AG04450 (cell line): ENCODE measurements at regions not wholly inside any gene's neighbourhood (a gene's known extent, or its start where the extent isn't known, plus 50 kb on each side); places are given as distances from the start of the nearest gene placed in this dataset.

Experiments used
- CTCF ChIA-PET: fragments of 300-600, 350-600 bp; formaldehyde crosslinking; extraction: SDS; loops from one replicate; lab custom pipeline; 2022; ENCODE audit warnings: antibody characterized with exemption, inconsistent platforms; lab: Charles Lee
- POLR2A ChIA-PET: fragments of 350-600 bp; formaldehyde crosslinking; extraction: SDS; loops from one replicate; lab custom pipeline; 2021; ENCODE audit warnings: antibody characterized with exemption, inconsistent platforms; lab: Yijun Ruan, JAX
- DNase-seq: peaks from one replicate; pipeline ENCODE4 v3.0.0-alpha.2; 2011; ENCODE audit warnings: low read depth, low spot score
- H3K27ac ChIP-seq: one replicate; pipeline ENCODE4 v1.5.1; 2012; ENCODE audit warnings: low read depth, low read length, control low read depth
- H3K27me3 ChIP-seq: one replicate; pipeline ENCODE4 v1.6.0; 2012; ENCODE audit warnings: low read length; ENCODE audit not compliant: control insufficient read depth, insufficient read depth
- H3K4me3 ChIP-seq: 2 replicates; pipeline ENCODE4 v1.5.1; 2011; ENCODE audit warnings: mild to moderate bottlenecking, low read depth, low read length, control low read depth
- H3K9me3 ChIP-seq: 2 replicates; pipeline ENCODE4 v1.5.1; 2012; ENCODE audit warnings: low read length; ENCODE audit not compliant: control insufficient read depth, insufficient read depth
- CTCF ChIP-seq: IDR thresholded peaks from 2 replicates; pipeline ENCODE4 v1.5.1; 2011; ENCODE audit warnings: low read depth, low read length, control low read depth, inconsistent platforms

DNA sequence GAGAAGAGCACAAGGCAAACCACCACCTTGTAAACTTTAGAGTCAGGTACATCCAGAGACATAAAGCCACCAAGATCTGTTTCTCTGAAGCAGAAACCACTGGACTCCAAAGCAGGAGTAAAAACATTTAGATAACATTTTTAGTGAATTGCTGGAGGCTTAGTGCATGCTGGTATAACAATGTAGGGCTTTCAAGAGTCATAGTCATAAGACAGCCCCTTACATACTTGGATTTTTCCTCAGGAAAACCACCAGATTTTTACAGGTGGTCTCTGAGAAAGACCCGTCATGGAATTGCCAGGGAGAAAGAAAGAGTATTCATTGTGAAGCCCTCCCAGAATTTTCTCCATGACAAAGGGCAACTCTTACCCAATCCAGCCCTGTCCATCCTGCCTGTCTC, 434.5 kb upstream of the NAALADL2 start:
- POLR2A ChIA-PET: no interaction called here
- H3K9me3 ChIP-seq: no peaks in the 10 kb centered on the region
- CTCF ChIA-PET: no interaction called here
- no peak for TF ChIP-seq CTCF
- no peak overlapping the region for H3K4me3 ChIP-seq
- no peak for DNase-seq
- H3K27me3 ChIP-seq: no peaks in the 10 kb centered on the region
- no peak overlapping the region for H3K27ac ChIP-seq

GRCh38 chr3:174425422-174425821, 433.7 kb upstream of the NAALADL2 start:
- Histone ChIP-seq H3K27ac (no peak overlapping the region), H3K4me3 (no peak overlapping the region), H3K27me3 (no peaks in the 10 kb centered on the region), H3K9me3 (no peaks in the 10 kb centered on the region)
- no peak for DNase-seq
- ChIA-PET POLR2A (no interaction called here), CTCF (interaction anchor here (0.7 kb wide), 1 partner anchor 76 kb away, joined by 4 read pairs; no protein-coding TSS in a partner anchor)
- TF ChIP-seq CTCF: no peak

DNA sequence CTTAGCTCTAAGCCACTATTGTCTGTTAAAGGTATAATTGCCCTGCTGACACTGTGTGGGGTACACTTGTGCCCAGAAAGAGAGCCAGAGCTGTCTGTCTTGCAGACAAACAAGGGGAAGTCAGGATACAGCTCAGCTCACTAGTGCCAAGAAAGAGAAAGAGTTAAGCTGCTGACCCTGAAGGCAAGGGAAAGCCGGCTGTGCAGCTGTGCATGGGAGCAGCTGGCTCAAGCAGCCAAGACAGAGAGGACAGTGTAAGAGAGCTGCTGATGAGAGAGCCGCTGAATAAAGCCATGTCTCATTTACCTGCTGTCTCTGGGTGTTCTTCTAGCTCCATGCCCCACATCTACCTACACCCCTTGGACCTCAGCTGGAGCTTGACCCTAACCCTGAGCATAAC, 428.1 kb upstream of the NAALADL2 start:
- DNase-seq: no peak
- no peak for TF ChIP-seq CTCF
- Histone ChIP-seq H3K9me3 (no peaks in the 10 kb centered on the region; the same call in 1 of the 2 replicates), H3K27me3 (no peaks in the 10 kb centered on the region), H3K4me3 (no peak overlapping the region), H3K27ac (no peak overlapping the region)
- POLR2A ChIA-PET: no interaction called here
- CTCF ChIA-PET: no interaction called here

DNA sequence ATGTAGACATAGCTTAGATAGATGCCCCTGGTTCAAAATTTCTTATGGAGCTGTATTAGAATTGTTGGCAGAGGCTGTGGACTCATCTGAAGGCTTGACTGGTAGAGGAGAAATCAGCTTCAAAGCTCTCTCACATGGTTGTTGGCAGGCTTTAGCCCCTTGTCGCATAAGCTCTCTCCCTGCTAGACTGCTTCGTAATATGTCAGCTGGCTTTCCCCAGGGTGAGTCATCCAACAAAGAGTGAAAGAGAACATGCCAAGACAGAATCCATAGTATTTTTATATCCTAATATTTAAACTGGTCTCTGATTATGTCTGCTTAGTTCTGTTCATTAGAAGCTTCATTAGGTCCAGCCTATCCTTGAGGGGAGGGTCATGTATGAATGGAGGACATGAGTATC, 427.4 kb upstream of the NAALADL2 start:
- H3K9me3 ChIP-seq: no peaks in the 10 kb centered on the region; the same call in 1 of the 2 replicates
- ChIA-PET CTCF (no interaction called here), POLR2A (interaction anchor here (1.7 kb wide), 1 partner anchor 9 kb away, joined by 3 read pairs; no protein-coding TSS in a partner anchor)
- TF ChIP-seq CTCF: no peak
- H3K4me3 ChIP-seq: no peak overlapping the region
- no peak overlapping the region for H3K27ac ChIP-seq
- no peaks in the 10 kb centered on the region for H3K27me3 ChIP-seq
- no peak for DNase-seq

DNA sequence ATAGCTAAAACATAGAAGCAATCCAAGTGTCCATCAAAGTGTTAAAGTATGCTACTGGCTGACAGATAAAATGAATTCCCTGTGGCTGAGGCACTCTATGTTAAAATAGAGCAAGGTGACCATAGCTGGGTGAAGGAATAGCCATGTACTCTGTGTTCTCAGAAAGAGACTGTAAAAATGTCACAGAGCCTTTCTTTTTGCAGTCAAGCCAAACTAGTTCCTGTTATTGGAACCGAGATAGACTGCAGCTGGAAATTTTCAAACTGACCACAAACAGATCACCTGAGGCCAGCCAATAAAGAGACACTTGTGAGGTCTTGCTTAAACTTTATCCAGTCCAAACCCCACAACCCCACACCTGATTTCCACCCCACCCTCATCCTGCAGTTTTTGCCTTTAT, 422.8 kb upstream of the NAALADL2 start:
- no peaks in the 10 kb centered on the region for H3K27me3 ChIP-seq
- TF ChIP-seq CTCF: no peak
- DNase-seq: no peak
- H3K27ac ChIP-seq: no peak overlapping the region
- H3K4me3 ChIP-seq: no peak overlapping the region
- H3K9me3 ChIP-seq: no peaks in the 10 kb centered on the region; the same call in 1 of the 2 replicates
- POLR2A ChIA-PET: interaction anchor here (0.7 kb wide), 1 partner anchor 319 kb away, joined by 5 read pairs; no protein-coding TSS in a partner anchor
- CTCF ChIA-PET: no interaction called here
